ENCODE measurements at regions not wholly inside any gene's neighbourhood (a gene's known extent, or its start where the extent isn't known, plus 50 kb on each side); places are given as distances from the start of the nearest gene placed in this dataset.
"Not testable (repeated sequence)": the region's sequence is repeated elsewhere in the genome, so short reads cannot be mapped to it uniquely, and the experiment has no call there.

DNA sequence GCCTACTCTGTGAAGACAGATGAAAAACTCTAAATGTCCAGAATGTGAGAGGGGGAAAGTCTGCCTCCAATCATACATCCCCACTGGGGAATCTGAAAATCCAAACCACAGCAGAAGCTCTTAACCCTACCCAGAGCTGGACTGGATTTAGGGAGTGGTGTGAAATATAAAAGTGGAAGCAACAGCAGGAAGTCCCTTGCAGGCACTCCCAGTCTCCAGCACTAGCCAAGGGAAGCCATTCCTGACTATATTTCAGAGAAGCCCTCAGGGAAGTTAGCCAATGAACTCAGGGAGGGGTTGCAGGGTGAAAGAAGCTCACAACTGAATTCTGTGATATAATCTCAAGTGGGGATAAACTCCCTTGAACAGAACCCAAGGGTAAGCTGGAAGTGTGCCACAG lies 51.5 kb downstream of the CRPPA start:
- DNase-seq (ENCODE audit: low spot score): no peak

DNA sequence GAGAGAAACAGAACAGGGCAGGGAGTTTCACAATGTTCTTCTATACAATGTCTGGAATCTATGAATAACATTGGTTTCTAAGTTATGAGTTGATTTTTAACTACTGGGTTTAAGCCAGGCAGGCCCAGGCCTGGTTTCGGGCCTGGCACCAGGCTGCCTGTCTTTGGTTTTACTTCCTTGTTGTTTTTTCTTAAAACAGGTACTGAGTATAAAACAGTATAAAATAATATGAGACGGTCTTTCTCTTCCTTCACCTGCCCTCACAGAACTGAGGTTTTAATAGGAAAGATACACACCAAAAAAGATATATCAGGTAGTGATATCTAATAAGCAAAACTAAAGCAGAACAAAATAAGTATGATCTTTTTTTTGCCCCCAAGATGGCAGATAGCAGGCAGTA lies 52.0 kb downstream of the CRPPA start:
- DNase-seq (ENCODE audit: low spot score): not testable (repeated sequence)

DNA sequence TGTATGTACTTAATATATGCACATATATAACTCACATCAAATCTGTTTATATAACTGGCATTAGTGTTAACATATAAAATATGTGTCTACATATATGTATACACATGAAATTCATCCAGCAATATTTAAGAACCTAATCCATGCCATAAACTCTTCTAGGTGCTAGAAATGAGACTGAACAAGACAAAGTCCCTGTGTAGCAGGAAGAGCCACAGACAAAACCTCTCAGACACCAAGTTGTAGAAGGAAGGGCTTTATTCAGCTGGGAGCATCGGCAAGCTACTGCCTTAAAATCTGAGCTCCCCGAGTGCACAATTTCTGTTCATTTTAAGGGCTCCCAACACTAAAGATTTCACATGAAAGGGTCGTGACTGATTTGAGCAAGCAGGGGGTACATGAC lies 52.5 kb downstream of the CRPPA start:
- DNase-seq (ENCODE audit: low spot score): no peak

GRCh38 chr7:16367115-16367514 lies 54.2 kb downstream of the CRPPA start:
- no peak for DNase-seq (ENCODE audit: low spot score)

GRCh38 chr7:16365952-16366351 lies 55.4 kb downstream of the CRPPA start:
- DNase-seq (ENCODE audit: low spot score): no peak

- DNase-seq (ENCODE audit: low spot score): no peak
Observed at GRCh38 chr7:16365177-16365576, 56.2 kb downstream of the CRPPA start.

DNA sequence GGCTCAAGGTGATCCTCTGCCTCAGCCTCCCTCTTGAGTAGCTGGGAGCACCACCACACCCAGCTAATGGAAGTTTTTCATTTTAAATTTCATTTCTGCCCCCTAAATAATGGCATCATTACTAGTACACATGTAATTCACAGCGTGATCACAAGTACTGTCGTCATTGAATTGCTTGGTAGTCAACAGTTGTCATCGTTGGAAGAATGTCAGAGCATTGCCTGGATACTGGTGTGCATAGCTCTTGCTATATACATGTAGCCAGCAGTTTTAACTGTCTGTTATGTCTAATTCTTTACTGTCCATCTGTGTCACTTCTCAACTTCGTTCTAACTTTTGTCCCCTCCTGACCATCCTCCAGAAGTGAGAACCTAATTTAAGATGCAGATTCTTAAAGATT lies 62.1 kb downstream of the CRPPA start:
- DNase-seq (ENCODE audit: low spot score): peak; percentile 16

DNA sequence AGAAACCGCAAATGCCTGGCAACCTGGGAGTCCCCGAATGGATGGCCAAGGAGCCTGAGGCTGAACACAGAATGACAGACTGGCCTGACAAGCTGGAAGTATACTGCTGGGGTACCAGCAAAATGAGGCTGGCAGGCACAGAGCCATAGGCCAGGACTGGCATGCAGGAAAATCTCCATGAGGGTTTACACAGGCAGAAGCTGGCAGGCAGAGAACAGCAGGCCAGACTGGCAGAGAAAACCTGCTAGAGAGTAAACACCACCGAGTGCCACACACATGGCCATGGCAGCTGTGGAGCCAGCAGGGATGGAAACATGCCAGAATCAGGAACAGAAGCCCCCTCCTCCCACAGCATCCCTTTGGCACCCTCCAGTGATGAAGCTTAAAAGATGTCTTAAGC lies 63.4 kb downstream of the CRPPA start:
- DNase-seq (ENCODE audit: low spot score): peak; percentile 90

DNA sequence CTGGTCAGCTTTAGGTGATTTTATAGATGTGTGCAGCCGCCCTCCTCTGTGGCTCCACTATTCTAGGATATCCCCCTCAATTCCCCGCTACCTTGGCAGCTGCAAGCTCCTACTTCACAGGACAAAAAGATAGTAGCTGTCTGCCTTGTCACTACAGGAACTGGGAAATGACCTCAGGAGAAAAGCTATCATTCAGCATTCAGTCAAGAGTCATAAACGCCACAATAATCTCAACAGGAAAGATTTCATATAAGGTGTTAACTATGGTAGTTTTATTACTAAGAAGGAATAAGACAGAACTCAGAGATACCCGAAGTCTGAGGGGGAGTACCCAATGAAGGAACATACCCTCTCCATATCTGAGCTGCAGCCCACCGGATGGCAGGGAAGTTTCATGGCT lies 63.9 kb downstream of the CRPPA start:
- no peak for DNase-seq (ENCODE audit: low spot score)

DNA sequence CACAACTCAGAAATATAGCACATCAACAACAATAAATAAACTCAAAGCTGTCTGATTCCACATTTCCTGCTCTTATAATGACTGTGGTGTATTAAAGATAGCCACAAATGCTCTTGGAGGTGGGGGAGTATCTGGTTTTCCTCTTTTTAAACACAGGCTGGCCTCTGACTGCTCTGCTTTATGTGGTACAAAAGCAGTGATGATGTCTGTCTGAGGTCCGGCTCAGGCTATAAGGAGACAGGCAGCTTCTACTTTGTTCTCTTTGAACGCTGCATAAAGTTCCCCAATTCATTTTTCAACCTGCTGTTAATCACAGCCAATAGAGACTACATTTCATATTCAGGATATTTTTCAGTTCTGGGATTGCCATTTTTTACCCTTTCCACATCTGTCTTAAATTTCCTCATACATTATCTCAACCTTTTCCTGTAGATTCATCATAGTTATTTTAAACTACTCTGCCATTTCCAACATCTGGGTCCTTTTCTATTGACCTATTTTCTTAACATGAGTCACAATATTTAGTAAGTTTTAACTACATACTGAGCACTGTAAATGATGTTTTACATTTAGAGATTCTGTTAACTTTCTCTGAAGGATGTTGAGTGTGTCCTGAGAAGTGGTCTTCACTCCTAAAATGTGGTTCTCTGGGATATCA lies 64.9 kb downstream of the CRPPA start:
- no peak for DNase-seq (ENCODE audit: low spot score)

DNA sequence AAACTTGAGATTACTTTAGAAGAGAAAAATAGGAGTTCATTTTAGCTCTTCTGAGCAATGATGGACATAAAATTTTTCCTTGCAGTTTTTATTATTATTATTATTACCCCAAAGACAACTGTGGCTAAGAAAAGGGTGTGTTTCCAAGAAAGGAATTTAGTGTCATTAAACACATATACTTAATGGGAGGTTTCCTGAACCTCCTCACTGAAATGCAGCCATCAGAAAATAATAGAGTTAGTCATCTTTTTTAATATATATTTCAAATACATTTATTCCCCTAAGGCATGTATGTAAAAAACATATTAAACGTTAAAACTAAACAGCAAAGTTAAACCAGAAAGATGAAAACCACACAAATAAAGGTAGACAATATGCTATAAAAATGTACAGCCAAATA lies 66.8 kb downstream of the CRPPA start:
- no peak for DNase-seq (ENCODE audit: low spot score)

DNA sequence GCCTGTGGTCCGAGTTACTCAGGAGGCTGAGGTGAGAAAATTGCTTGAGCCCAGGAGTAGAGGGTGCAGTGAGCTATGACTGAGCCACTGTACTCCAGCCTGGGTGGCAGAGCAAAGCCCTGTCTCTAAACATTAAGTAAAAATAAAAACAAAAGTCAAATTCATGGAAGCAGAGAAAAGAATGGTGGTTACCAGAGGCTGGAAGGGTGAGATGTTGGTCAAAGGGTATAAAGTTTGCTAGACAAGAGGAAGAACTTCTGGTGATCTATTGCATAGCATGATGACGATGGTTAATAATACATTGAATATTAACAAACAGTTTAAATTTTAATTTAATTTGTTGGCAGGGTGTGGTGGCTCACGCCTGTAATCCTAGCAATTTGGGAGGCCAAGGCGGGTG lies 68.1 kb downstream of the CRPPA start:
- DNase-seq (ENCODE audit: low spot score): no peak

GRCh38 chr7:16350634-16351033 lies 70.7 kb downstream of the CRPPA start:
- no peak for DNase-seq (ENCODE audit: low spot score)

DNA sequence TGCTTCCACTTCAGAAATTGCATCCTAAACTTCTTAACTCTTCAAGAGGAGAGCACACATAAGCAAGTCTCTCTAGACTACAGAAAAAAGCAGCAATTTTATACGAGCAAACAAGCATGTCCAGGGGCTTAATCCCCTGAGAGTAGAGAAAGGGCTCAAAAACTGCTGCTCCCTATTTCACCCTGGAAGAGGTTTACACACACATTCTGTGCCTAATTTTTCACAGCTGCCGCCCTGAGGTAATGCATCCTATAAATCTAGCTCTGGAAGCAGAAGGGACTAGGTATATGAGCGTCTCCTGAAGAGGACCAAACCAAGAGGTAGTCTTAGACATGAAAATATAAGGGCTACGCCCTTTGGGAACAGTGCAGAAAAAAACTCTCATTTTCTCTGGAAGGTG lies 73.1 kb downstream of the CRPPA start:
- no peak for DNase-seq (ENCODE audit: low spot score)

- DNase-seq (ENCODE audit: low spot score): no peak
Observed at GRCh38 chr7:16347827-16348192, 73.5 kb downstream of the CRPPA start.

- no peak for DNase-seq (ENCODE audit: low spot score)
Observed at GRCh38 chr7:16347066-16347826, 74.1 kb downstream of the CRPPA start.

- DNase-seq (ENCODE audit: low spot score): no peak
Observed at GRCh38 chr7:16345979-16346958, 75.1 kb downstream of the CRPPA start.

DNA sequence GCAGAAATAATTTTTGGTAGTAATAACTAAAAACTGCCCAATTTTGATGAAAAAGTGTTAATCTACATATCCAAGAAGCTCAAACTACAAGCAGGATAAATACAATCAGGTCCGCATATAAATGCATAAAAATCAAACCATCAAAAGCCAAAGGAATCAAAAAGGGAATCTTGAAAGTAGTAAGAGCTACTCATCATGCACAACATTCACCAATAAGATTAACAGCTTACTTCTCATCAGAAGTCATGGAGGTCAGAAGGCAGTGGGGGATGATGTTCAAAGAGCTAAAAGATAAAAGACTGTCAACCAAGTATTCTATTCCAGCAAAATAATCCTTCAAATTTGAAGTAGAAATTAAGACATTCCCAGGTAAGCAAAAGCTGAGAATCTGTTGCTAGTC lies 76.4 kb downstream of the CRPPA start:
- no peak for DNase-seq (ENCODE audit: low spot score)

GRCh38 chr7:16343612-16344011 lies 77.7 kb downstream of the CRPPA start:
- DNase-seq (ENCODE audit: low spot score): no peak

GRCh38 chr7:16338065-16338464 lies 83.3 kb downstream of the CRPPA start:
- no peak for DNase-seq (ENCODE audit: low spot score)

GRCh38 chr7:16326106-16326505 lies 95.2 kb downstream of the CRPPA start:
- no peak for DNase-seq (ENCODE audit: low spot score)

DNA sequence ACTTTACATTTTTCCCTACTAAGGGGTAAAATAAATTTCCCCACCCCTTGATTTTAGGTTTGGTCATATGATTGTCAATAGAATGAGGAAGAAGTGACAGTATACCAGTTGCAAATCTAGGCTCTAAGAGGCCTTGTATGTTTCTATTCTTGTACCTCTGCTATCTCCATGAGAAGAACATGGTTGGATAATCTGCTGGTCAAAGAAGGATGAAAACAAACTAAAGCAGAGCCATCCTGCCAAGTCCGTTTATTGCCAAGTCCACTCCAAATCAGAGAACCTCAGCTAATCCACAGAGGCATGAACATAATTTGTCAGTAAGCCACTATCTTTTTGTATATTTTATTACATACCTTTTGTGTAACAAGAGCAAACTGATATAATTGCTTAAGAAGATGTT lies 98.0 kb downstream of the CRPPA start:
- DNase-seq (ENCODE audit: low spot score): no peak

Data from cerebellar cortex (tissue), 1 donor.